Osteocyte (in vitro differentiated cells): ENCODE measurements at regions not wholly inside any gene's neighbourhood (a gene's known extent, or its start where the extent isn't known, plus 50 kb on each side); places are given as distances from the start of the nearest gene placed in this dataset.

ENCODE experiments used
- DNase-seq: peaks from one replicate; pipeline ENCODE4 v3.0.0; 2021; ENCODE audit warnings: mixed read lengths; ENCODE audit not compliant: unreplicated experiment; ENCODE audit errors: extremely low spot score
- H3K27ac Mint-ChIP-seq: one replicate; pipeline ENCODE4 v1.8.0; 2021; ENCODE audit warnings: mild to moderate bottlenecking, mixed read lengths; ENCODE audit not compliant: unreplicated experiment
- H3K27me3 Mint-ChIP-seq: one replicate; pipeline ENCODE4 v1.8.0; 2021; ENCODE audit warnings: mixed read lengths; ENCODE audit not compliant: unreplicated experiment
- H3K36me3 Mint-ChIP-seq: one replicate; pipeline ENCODE4 v1.8.0; 2021; ENCODE audit warnings: mixed read lengths; ENCODE audit not compliant: unreplicated experiment
- H3K4me1 Mint-ChIP-seq: one replicate; pipeline ENCODE4 v1.8.0; 2021; ENCODE audit warnings: mixed read lengths; ENCODE audit not compliant: unreplicated experiment
- H3K4me3 Mint-ChIP-seq: one replicate; pipeline ENCODE4 v1.8.0; 2021; ENCODE audit warnings: mild to moderate bottlenecking, moderate library complexity, mixed read lengths; ENCODE audit not compliant: unreplicated experiment
- H3K9me3 Mint-ChIP-seq: one replicate; pipeline ENCODE4 v1.8.0; 2021; ENCODE audit warnings: mixed read lengths; ENCODE audit not compliant: unreplicated experiment
- TF ChIP-seq, protein P1 (sequence below): fragments of 200-600 bp; sonication (generic); IDR thresholded peaks from 2 replicates; pipeline ENCODE4 v1.5.0; 2021; ENCODE audit warnings: antibody characterized with exemption, mild to moderate bottlenecking, moderate library complexity

DNA sequence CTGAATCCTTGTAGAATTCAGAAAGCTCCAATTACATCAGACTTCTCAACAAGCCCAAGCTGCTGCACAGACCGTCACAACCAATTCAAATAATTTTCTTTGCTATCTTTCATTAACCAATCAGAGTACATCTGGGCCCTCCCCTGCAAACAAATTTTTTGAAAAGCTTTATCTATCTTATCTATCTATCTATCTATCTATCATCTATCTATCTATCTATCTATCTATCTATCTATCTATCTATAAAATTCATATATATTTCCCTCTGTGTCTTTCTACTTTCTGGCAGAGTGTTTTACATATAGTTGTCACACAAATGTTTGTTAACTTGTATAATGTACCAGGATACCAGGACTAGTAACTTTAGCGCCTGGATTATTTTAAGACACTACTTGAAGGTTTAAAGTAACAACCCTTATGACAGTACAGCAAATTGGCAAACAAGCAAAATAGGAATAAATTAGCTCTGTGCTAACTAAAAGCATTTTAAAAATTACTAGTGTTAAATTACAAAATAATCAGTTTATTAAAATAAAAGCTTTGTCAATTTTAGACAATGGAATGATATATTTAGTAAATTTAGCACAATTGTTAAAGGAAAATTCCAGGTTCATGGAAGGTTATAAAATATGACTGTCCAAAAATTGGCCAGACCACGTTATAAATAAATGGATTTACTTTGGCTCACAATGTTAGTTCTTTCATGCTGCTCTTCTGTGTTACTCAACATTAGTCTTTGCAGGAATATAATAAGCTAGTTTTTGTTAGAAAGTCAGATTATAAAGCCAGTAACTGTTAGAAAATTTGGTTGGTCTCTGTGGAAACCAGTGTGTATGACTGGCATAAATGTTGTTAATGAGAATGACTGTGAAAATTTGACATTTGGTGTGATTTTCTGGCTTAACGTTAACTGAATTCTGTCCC is 138.6 kb downstream of the SUCNR1 start:
- H3K27ac Mint-ChIP-seq: no peak overlapping the region
- H3K9me3 Mint-ChIP-seq: no peaks in the 10 kb centered on the region
- TF ChIP-seq, protein P1, sequence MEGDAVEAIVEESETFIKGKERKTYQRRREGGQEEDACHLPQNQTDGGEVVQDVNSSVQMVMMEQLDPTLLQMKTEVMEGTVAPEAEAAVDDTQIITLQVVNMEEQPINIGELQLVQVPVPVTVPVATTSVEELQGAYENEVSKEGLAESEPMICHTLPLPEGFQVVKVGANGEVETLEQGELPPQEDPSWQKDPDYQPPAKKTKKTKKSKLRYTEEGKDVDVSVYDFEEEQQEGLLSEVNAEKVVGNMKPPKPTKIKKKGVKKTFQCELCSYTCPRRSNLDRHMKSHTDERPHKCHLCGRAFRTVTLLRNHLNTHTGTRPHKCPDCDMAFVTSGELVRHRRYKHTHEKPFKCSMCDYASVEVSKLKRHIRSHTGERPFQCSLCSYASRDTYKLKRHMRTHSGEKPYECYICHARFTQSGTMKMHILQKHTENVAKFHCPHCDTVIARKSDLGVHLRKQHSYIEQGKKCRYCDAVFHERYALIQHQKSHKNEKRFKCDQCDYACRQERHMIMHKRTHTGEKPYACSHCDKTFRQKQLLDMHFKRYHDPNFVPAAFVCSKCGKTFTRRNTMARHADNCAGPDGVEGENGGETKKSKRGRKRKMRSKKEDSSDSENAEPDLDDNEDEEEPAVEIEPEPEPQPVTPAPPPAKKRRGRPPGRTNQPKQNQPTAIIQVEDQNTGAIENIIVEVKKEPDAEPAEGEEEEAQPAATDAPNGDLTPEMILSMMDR: no peak

DNA sequence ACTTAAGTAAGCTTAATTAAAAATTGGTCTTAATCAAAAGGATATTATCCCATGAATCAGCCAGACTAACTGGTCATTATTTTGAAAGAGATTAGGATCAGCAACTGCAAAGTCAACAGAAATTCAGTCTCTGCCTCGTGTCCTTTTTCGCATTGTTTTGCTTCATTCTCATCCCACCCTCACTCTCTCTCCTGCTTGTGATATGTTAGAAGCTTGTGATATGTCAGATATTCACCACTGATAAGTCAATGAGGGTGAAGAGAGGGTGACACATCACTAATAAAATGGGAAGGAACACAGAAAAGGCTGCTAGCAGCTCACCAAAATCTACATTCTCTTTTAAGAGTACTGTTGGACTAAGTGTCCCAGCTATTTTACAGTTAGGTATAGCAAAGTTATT is 146.1 kb downstream of the SUCNR1 start:
- H3K4me3 Mint-ChIP-seq: no peak overlapping the region
- no peak for DNase-seq
- peaks cover 41% of the 10 kb centered on the region for H3K4me1 Mint-ChIP-seq
- H3K27me3 Mint-ChIP-seq: no peaks in the 10 kb centered on the region
- peak overlapping the region; percentile 35 for H3K27ac Mint-ChIP-seq
- H3K9me3 Mint-ChIP-seq: peaks cover 5% of the 10 kb centered on the region
- TF ChIP-seq, protein P1: no peak
- no peaks in the 10 kb centered on the region for H3K36me3 Mint-ChIP-seq

More for the DNA sequence above, 138.6 kb downstream of the SUCNR1 start:
- Mint-ChIP-seq H3K36me3 (no peaks in the 10 kb centered on the region), H3K4me3 (no peak overlapping the region), H3K4me1 (no peaks in the 10 kb centered on the region), H3K27me3 (no peaks in the 10 kb centered on the region)
- no peak for DNase-seq

DNA sequence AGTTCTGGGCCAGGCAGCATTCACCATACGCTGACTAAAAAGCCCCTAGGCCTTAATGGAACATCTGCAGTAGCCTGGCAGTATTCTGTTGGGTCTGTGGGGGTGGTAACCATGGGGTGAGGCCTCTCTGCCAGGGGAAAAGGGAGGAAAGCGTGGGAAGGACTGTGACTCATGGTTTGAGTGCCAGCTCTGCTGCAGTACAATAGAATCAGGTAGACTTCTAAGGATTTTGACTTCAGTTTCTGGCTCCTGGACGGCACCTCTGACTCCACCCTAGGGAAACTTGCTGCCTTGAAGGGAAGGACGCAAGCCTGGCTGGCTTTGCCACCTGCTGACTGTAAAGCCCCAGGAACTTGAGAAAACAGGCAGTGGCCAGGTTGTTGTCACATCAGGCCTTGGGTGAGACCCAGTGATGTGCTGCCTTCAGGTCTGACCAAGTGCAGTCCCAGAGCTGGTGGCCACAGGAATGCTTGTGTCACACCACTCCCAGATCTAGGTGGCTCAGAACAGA is 148.6 kb downstream of the SUCNR1 start:
- H3K27ac Mint-ChIP-seq: peak overlapping the region; percentile 67
- no peaks in the 10 kb centered on the region for H3K36me3 Mint-ChIP-seq
- H3K4me3 Mint-ChIP-seq: no peak overlapping the region
- H3K4me1 Mint-ChIP-seq: peaks cover 62% of the 10 kb centered on the region
- H3K9me3 Mint-ChIP-seq: peaks cover 5% of the 10 kb centered on the region
- TF ChIP-seq, protein P1: no peak
- H3K27me3 Mint-ChIP-seq: no peaks in the 10 kb centered on the region
- no peak for DNase-seq

- TF ChIP-seq, protein P1: peak; percentile 63
- H3K9me3 Mint-ChIP-seq: peaks cover 5% of the 10 kb centered on the region
- peaks cover 66% of the 10 kb centered on the region for H3K4me1 Mint-ChIP-seq
- H3K27me3 Mint-ChIP-seq: no peaks in the 10 kb centered on the region
- H3K4me3 Mint-ChIP-seq: peak overlapping the region; percentile 15
- DNase-seq: no peak
- peaks cover 1% of the 10 kb centered on the region for H3K36me3 Mint-ChIP-seq
- peak overlapping the region; percentile 91 for H3K27ac Mint-ChIP-seq
Measured at GRCh38 chr3:152026033-152026556, 152.7 kb downstream of the SUCNR1 start.

- peaks cover 5% of the 10 kb centered on the region for H3K36me3 Mint-ChIP-seq
- H3K4me1 Mint-ChIP-seq: peaks cover 36% of the 10 kb centered on the region
- no peaks in the 10 kb centered on the region for H3K27me3 Mint-ChIP-seq
- TF ChIP-seq, protein P1: no peak
- peaks cover 20% of the 10 kb centered on the region for H3K9me3 Mint-ChIP-seq
- no peak for DNase-seq
- no peak overlapping the region for H3K4me3 Mint-ChIP-seq
- no peak overlapping the region for H3K27ac Mint-ChIP-seq
Measured at GRCh38 chr3:152030320-152030719, 156.9 kb downstream of the SUCNR1 start.
